ENCODE measurements at regions not wholly inside any gene's neighbourhood (a gene's known extent, or its start where the extent isn't known, plus 50 kb on each side); places are given as distances from the start of the nearest gene placed in this dataset.

- TF ChIP-seq SIN3A (IDR thresholded peaks at IDR 0.05; ENCODE audit: borderline replicate concordance, insufficient read depth, low read length) (no peak), FOXP2 (optimal IDR thresholded peaks at IDR 0.05; ENCODE audit: borderline replicate concordance, extremely low read depth, extremely low read length, insufficient read depth) (no peak), POLR2AphosphoS5 (IDR thresholded peaks at IDR 0.05; ENCODE audit: low read depth, low read length) (no peak), TAF1 (IDR thresholded peaks at IDR 0.05; ENCODE audit: borderline replicate concordance, insufficient read depth, low read length) (no peak)
- TF ChIP-seq, protein P1, sequence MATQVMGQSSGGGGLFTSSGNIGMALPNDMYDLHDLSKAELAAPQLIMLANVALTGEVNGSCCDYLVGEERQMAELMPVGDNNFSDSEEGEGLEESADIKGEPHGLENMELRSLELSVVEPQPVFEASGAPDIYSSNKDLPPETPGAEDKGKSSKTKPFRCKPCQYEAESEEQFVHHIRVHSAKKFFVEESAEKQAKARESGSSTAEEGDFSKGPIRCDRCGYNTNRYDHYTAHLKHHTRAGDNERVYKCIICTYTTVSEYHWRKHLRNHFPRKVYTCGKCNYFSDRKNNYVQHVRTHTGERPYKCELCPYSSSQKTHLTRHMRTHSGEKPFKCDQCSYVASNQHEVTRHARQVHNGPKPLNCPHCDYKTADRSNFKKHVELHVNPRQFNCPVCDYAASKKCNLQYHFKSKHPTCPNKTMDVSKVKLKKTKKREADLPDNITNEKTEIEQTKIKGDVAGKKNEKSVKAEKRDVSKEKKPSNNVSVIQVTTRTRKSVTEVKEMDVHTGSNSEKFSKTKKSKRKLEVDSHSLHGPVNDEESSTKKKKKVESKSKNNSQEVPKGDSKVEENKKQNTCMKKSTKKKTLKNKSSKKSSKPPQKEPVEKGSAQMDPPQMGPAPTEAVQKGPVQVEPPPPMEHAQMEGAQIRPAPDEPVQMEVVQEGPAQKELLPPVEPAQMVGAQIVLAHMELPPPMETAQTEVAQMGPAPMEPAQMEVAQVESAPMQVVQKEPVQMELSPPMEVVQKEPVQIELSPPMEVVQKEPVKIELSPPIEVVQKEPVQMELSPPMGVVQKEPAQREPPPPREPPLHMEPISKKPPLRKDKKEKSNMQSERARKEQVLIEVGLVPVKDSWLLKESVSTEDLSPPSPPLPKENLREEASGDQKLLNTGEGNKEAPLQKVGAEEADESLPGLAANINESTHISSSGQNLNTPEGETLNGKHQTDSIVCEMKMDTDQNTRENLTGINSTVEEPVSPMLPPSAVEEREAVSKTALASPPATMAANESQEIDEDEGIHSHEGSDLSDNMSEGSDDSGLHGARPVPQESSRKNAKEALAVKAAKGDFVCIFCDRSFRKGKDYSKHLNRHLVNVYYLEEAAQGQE (IDR thresholded peaks at IDR 0.05; ENCODE audit: insufficient read depth in 1 of 2, low read depth in 2 of 2, low read length in 2 of 2), result no peak
These were observed 76.0 kb downstream of the CHD9NB start for GRCh38 chr16:52976539-52977167.

DNA sequence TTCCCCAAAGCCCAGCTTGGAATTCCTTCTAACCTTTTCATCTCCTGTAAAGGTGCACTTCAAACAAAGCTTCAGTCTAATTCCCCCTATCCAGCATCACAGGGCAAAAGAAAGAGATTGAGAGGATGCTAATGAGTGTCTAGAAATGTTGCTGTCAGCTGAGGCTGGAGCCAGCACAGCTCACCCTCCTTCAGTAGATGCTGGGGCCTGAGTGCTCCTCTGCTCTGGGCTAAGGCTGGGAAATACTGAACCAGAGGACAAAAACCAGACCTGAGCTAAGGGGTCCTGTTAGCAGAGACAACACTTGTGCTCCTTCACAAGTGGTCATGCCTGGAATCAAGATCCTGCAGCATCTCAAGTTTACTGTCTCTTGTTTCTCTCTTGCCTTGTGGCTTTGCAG lies 85.0 kb downstream of the CHD9NB start:
- TF ChIP-seq TAF1 (IDR thresholded peaks at IDR 0.05; ENCODE audit: borderline replicate concordance, insufficient read depth, low read length) (no peak), SIN3A (IDR thresholded peaks at IDR 0.05; ENCODE audit: borderline replicate concordance, insufficient read depth, low read length) (no peak), FOXP2 (optimal IDR thresholded peaks at IDR 0.05; ENCODE audit: borderline replicate concordance, extremely low read depth, extremely low read length, insufficient read depth) (no peak), POLR2AphosphoS5 (IDR thresholded peaks at IDR 0.05; ENCODE audit: low read depth, low read length) (no peak)
- TF ChIP-seq, protein P1 (IDR thresholded peaks at IDR 0.05; ENCODE audit: insufficient read depth in 1 of 2, low read depth in 2 of 2, low read length in 2 of 2), result no peak

GRCh38 chr16:52964290-52964689 lies 88.4 kb downstream of the CHD9NB start:
- TF ChIP-seq FOXP2 (optimal IDR thresholded peaks at IDR 0.05; ENCODE audit: borderline replicate concordance, extremely low read depth, extremely low read length, insufficient read depth) (no peak), SIN3A (IDR thresholded peaks at IDR 0.05; ENCODE audit: borderline replicate concordance, insufficient read depth, low read length) (no peak), TAF1 (IDR thresholded peaks at IDR 0.05; ENCODE audit: borderline replicate concordance, insufficient read depth, low read length) (no peak)

- no peak for TF ChIP-seq TAF1 (IDR thresholded peaks at IDR 0.05; ENCODE audit: borderline replicate concordance, insufficient read depth, low read length)
- TF ChIP-seq, protein P1 (IDR thresholded peaks at IDR 0.05; ENCODE audit: insufficient read depth in 1 of 2, low read depth in 2 of 2, low read length in 2 of 2), result no peak
- no peak for TF ChIP-seq FOXP2 (optimal IDR thresholded peaks at IDR 0.05; ENCODE audit: borderline replicate concordance, extremely low read depth, extremely low read length, insufficient read depth)
- no peak for TF ChIP-seq SIN3A (IDR thresholded peaks at IDR 0.05; ENCODE audit: borderline replicate concordance, insufficient read depth, low read length)
- no peak for TF ChIP-seq POLR2AphosphoS5 (IDR thresholded peaks at IDR 0.05; ENCODE audit: low read depth, low read length)
These were observed 88.8 kb downstream of the CHD9NB start for GRCh38 chr16:52963855-52964242.

DNA sequence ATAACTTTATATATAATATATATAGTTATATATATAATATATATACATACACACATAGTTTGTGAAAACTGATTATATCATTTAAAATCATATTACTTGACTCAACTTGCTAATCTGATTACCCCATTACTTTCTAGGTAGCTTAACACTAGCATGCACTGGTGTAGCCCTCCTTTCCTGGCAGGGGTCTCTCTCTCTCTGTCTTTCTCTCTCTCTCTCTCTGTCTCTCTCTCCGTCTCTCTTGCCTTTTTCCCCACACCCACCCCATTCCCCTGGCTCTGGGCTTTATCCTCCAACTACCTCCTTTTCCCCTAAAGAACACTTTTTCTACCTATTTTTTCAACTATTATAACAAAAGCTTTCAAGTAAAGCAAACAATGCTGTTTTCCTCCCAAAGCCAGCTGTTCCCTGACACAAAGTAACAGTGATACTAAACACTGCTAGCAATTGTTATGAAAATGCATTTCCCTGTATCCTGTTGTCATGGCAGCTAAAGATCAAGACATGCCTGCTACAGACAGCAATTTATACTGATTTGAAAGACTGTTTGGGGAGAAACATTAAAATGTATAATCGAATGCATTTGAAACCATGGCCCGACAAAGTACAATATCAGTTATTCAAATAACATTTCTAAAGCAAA lies 89.4 kb downstream of the CHD9NB start:
- no peak for TF ChIP-seq TAF1 (IDR thresholded peaks at IDR 0.05; ENCODE audit: borderline replicate concordance, insufficient read depth, low read length)
- TF ChIP-seq, protein P1 (IDR thresholded peaks at IDR 0.05; ENCODE audit: insufficient read depth in 1 of 2, low read depth in 2 of 2, low read length in 2 of 2), result no peak
- TF ChIP-seq SIN3A (IDR thresholded peaks at IDR 0.05; ENCODE audit: borderline replicate concordance, insufficient read depth, low read length), result no peak
- no peak for TF ChIP-seq POLR2AphosphoS5 (IDR thresholded peaks at IDR 0.05; ENCODE audit: low read depth, low read length)
- TF ChIP-seq FOXP2 (optimal IDR thresholded peaks at IDR 0.05; ENCODE audit: borderline replicate concordance, extremely low read depth, extremely low read length, insufficient read depth), result no peak
